SK-N-SH treated with all-trans-retinoic acid at 6 μM for 48 hours (cell line): ENCODE measurements at regions not wholly inside any gene's neighbourhood (a gene's known extent, or its start where the extent isn't known, plus 50 kb on each side); places are given as distances from the start of the nearest gene placed in this dataset.

Experiments used
- ATAC-seq: fragments of 200-7000 bp; cut with Tn5 transposase; 3 replicates; pipeline ENCODE4 v1.9.1; 2020; ENCODE audit warnings: mild to moderate bottlenecking, moderate library complexity
- ARNTL ChIP-seq: fragments of 450-650 bp; formaldehyde crosslinking; IDR thresholded peaks from 2 replicates; pipeline ENCODE4 v1.5.0; 2020; ENCODE audit warnings: low read depth, mild to moderate bottlenecking, moderate library complexity, borderline replicate concordance
- BACH2 ChIP-seq: fragments of 250-450 bp; sonication (Bioruptor Pico); IDR thresholded peaks from 2 replicates; pipeline ENCODE4 v1.9.0; 2021; ENCODE audit warnings: mild to moderate bottlenecking, borderline replicate concordance
- CREB5 ChIP-seq: fragments of 250-450 bp; sonication (Bioruptor Pico); IDR thresholded peaks from 2 replicates; pipeline ENCODE4 v1.5.1; 2020; ENCODE audit warnings: low read depth, mild to moderate bottlenecking, moderate library complexity
- CSRNP3 ChIP-seq: fragments of 250-450 bp; sonication (Bioruptor Pico); IDR thresholded peaks from 2 replicates; pipeline ENCODE4 v1.5.1; 2021; ENCODE audit warnings: mild to moderate bottlenecking, moderate library complexity
- ESRRG ChIP-seq: fragments of 250-450 bp; sonication (Bioruptor Pico); IDR thresholded peaks from 2 replicates; pipeline ENCODE4 v1.6.1; 2021; ENCODE audit warnings: mild to moderate bottlenecking
- GLIS3 ChIP-seq: fragments of 250-450 bp; sonication (Bioruptor Pico); IDR thresholded peaks from 2 replicates; pipeline ENCODE4 v1.5.0; 2020; ENCODE audit warnings: mild to moderate bottlenecking, moderate library complexity
- ISL1 ChIP-seq: fragments of 250-450 bp; sonication (Bioruptor Pico); IDR thresholded peaks from 2 replicates; pipeline ENCODE4 v2.1.2; 2022; ENCODE audit warnings: mild to moderate bottlenecking, moderate library complexity
- OSR1 ChIP-seq: fragments of 250-450 bp; sonication (Bioruptor Pico); IDR thresholded peaks from 2 replicates; pipeline ENCODE4 v1.8.0; 2022; ENCODE audit warnings: moderate library complexity, mild to moderate bottlenecking, inconsistent platforms
- PATZ1 ChIP-seq: fragments of 250-450 bp; sonication (Bioruptor Pico); IDR thresholded peaks from 2 replicates; pipeline ENCODE4 v1.8.0; 2020; ENCODE audit warnings: mild to moderate bottlenecking, moderate library complexity, borderline replicate concordance
- POU6F1 ChIP-seq: fragments of 250-450 bp; sonication (Bioruptor Pico); IDR thresholded peaks from 2 replicates; pipeline ENCODE4 v1.8.0; 2021; ENCODE audit warnings: low read depth, mild to moderate bottlenecking, moderate library complexity, borderline replicate concordance
- PPARA ChIP-seq: fragments of 250-450 bp; sonication (Bioruptor Pico); IDR thresholded peaks from 2 replicates; pipeline ENCODE4 v1.5.0; 2020; ENCODE audit warnings: mild to moderate bottlenecking, borderline replicate concordance
- RARB ChIP-seq: fragments of 250-450 bp; sonication (Bioruptor Pico); IDR thresholded peaks from 2 replicates; pipeline ENCODE4 v1.8.0; 2021; ENCODE audit warnings: mild to moderate bottlenecking, moderate library complexity
- TCF4 ChIP-seq: fragments of 250-450 bp; sonication (Bioruptor Pico); IDR thresholded peaks from 2 replicates; pipeline ENCODE4 v1.8.0; 2021; ENCODE audit warnings: mild to moderate bottlenecking, moderate library complexity, borderline replicate concordance
- TOX ChIP-seq: fragments of 250-450 bp; sonication (Bioruptor Pico); IDR thresholded peaks from 2 replicates; pipeline ENCODE4 v1.8.0; 2021; ENCODE audit warnings: mild to moderate bottlenecking, moderate library complexity, borderline replicate concordance
- ZC3H10 ChIP-seq: fragments of 250-450 bp; sonication (Bioruptor Pico); IDR thresholded peaks from 2 replicates; pipeline ENCODE4 v1.5.1; 2021; ENCODE audit warnings: mild to moderate bottlenecking, moderate library complexity
- ZFP3 ChIP-seq: fragments of 250-450 bp; sonication (Bioruptor Pico); IDR thresholded peaks from 2 replicates; pipeline ENCODE4 v1.5.0; 2020; ENCODE audit warnings: mild to moderate bottlenecking, moderate library complexity
- ZFP30 ChIP-seq: fragments of 450-650 bp; formaldehyde crosslinking; IDR thresholded peaks from 2 replicates; pipeline ENCODE4 v1.5.0; 2022; ENCODE audit warnings: mild to moderate bottlenecking, moderate library complexity
- ZNF565 ChIP-seq: fragments of 450-650 bp; formaldehyde crosslinking; conservative IDR thresholded peaks from 2 replicates; pipeline ENCODE4 v1.5.0; 2020; ENCODE audit warnings: low read depth, mild to moderate bottlenecking, moderate library complexity
- ZNF70 ChIP-seq: fragments of 450-650 bp; formaldehyde crosslinking; IDR thresholded peaks from 2 replicates; pipeline ENCODE4 v1.5.0; 2020; ENCODE audit warnings: mild to moderate bottlenecking, moderate library complexity
- ZNF8 ChIP-seq: fragments of 450-650 bp; formaldehyde crosslinking; IDR thresholded peaks from 2 replicates; pipeline ENCODE4 v1.5.0; 2020; ENCODE audit warnings: mild to moderate bottlenecking, moderate library complexity
- TF ChIP-seq, protein P1 (sequence below): fragments of 250-450 bp; sonication (Bioruptor Pico); IDR thresholded peaks from 2 replicates; pipeline ENCODE4 v1.5.0; 2020; ENCODE audit warnings: mild to moderate bottlenecking, moderate library complexity

DNA sequence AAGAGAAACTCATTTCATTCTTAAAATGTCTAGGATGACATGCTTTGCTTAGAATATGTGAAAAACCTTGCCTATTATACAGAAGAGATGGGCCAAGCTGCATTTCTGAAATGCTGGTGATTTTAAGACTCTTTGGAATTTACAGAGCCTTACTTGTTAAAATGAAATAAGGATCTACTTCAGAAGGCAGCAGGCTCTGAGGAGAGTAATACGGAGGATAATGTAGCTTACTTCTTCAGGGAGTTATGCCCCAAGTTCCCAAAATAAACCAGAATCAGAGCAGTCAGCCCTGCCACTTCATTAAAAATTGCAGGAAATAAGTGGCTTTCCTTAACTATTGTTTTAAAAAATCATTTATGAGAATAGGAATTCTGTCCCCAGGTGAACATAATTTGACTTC lies 1000.3 kb upstream of the RAG2 start:
- no peak for TF ChIP-seq ZFP3
- TF ChIP-seq CSRNP3 (CRISPR knock-in tag), result no peak
- TF ChIP-seq PPARA, result no peak
- no peak for TF ChIP-seq ZNF70 (CRISPR knock-in tag)
- no peak for TF ChIP-seq POU6F1 (CRISPR knock-in tag)
- no peak for TF ChIP-seq OSR1 (CRISPR knock-in tag)
- no peak for TF ChIP-seq TCF4 (CRISPR knock-in tag)
- no peak for TF ChIP-seq BACH2 (CRISPR knock-in tag)
- no peak for TF ChIP-seq RARB (CRISPR knock-in tag)
- TF ChIP-seq ZFP30 (CRISPR knock-in tag), result no peak
- TF ChIP-seq, protein P1, sequence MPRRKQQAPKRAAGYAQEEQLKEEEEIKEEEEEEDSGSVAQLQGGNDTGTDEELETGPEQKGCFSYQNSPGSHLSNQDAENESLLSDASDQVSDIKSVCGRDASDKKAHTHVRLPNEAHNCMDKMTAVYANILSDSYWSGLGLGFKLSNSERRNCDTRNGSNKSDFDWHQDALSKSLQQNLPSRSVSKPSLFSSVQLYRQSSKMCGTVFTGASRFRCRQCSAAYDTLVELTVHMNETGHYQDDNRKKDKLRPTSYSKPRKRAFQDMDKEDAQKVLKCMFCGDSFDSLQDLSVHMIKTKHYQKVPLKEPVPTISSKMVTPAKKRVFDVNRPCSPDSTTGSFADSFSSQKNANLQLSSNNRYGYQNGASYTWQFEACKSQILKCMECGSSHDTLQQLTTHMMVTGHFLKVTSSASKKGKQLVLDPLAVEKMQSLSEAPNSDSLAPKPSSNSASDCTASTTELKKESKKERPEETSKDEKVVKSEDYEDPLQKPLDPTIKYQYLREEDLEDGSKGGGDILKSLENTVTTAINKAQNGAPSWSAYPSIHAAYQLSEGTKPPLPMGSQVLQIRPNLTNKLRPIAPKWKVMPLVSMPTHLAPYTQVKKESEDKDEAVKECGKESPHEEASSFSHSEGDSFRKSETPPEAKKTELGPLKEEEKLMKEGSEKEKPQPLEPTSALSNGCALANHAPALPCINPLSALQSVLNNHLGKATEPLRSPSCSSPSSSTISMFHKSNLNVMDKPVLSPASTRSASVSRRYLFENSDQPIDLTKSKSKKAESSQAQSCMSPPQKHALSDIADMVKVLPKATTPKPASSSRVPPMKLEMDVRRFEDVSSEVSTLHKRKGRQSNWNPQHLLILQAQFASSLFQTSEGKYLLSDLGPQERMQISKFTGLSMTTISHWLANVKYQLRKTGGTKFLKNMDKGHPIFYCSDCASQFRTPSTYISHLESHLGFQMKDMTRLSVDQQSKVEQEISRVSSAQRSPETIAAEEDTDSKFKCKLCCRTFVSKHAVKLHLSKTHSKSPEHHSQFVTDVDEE (CRISPR knock-in tag), result no peak
- TF ChIP-seq ARNTL (CRISPR knock-in tag), result no peak
- no peak for TF ChIP-seq ZC3H10 (CRISPR knock-in tag)
- no peak for TF ChIP-seq ZNF565 (CRISPR knock-in tag)

GRCh38 chr11:37597776-37598175 lies 999.7 kb upstream of the RAG2 start:
- TF ChIP-seq ZNF565 (CRISPR knock-in tag), result no peak
- TF ChIP-seq ISL1 (CRISPR knock-in tag), result no peak
- no peak for TF ChIP-seq BACH2 (CRISPR knock-in tag)
- TF ChIP-seq PPARA, result no peak
- TF ChIP-seq TOX (CRISPR knock-in tag), result no peak
- TF ChIP-seq, protein P1 (CRISPR knock-in tag), result no peak
- TF ChIP-seq ESRRG, result no peak
- no peak for TF ChIP-seq RARB (CRISPR knock-in tag)
- no peak for TF ChIP-seq ZNF70 (CRISPR knock-in tag)
- no peak for TF ChIP-seq ZC3H10 (CRISPR knock-in tag)
- no peak for TF ChIP-seq PATZ1 (CRISPR knock-in tag)
- no peak for TF ChIP-seq ZNF8 (CRISPR knock-in tag)
- no peak for TF ChIP-seq OSR1 (CRISPR knock-in tag)
- no peak for TF ChIP-seq GLIS3 (CRISPR knock-in tag)
- TF ChIP-seq ZFP3, result no peak
- TF ChIP-seq CREB5 (CRISPR knock-in tag), result no peak
- TF ChIP-seq, all 23 proteins: peak for 0
- no peak for ATAC-seq

More for the DNA sequence above, 1000.3 kb upstream of the RAG2 start:
- no peak for ATAC-seq
